Kidney (tissue), 13 donors: ENCODE measurements at regions not wholly inside any gene's neighbourhood (a gene's known extent, or its start where the extent isn't known, plus 50 kb on each side); places are given as distances from the start of the nearest gene placed in this dataset.
A peak's percentile ranks its signal among the peaks of the same experiment; 100 is the strongest.

Source experiments
- DNase-seq, 5 donors: peaks; one replicate each; pipeline ENCODE4 v3.0.0-alpha.2; 2013 to 2020
- FAIRE-seq: peaks from 2 replicates; lab custom pipeline; 2012; peaks lifted over from hg19 to GRCh38; lab: Jason Lieb, UNC
- H3K27ac ChIP-seq, 2 donors: one replicate each; pipeline ENCODE4 v1.7.0; 2013; ENCODE audit warnings: low read depth in 2 of 2, low read length in 2 of 2, inconsistent platforms in 1 of 2
- H3K27me3 ChIP-seq: one replicate; pipeline ENCODE4 v1.7.1; 2013; ENCODE audit warnings: low read length, inconsistent platforms; ENCODE audit not compliant: control insufficient read depth, insufficient read depth
- H3K36me3 ChIP-seq, 3 donors: one replicate each; pipeline versions ENCODE4 v1.7.0 to v1.7.1; 2013; ENCODE audit warnings: low read length in 3 of 3, control low read depth in 1 of 3, inconsistent platforms in 1 of 3; ENCODE audit not compliant: insufficient read depth in 3 of 3, control insufficient read depth in 2 of 3
- H3K4me1 ChIP-seq, 3 donors: one replicate each; pipeline versions ENCODE4 v1.7.0 to v1.7.1; 2013; ENCODE audit warnings: low read length in 3 of 3, inconsistent platforms in 1 of 3, low read depth in 1 of 3; ENCODE audit not compliant: control insufficient read depth in 2 of 3, insufficient read depth in 2 of 3
- H3K4me3 ChIP-seq, 3 donors: one replicate each; pipeline versions ENCODE4 v1.7.0 to v1.8.1; 2013; ENCODE audit warnings: low read length in 3 of 3, control low read depth in 1 of 3, inconsistent platforms in 1 of 3
- H3K9ac ChIP-seq, 3 donors: one replicate each; pipeline versions ENCODE4 v1.7.0 to v1.7.1; 2013; ENCODE audit warnings: low read length in 3 of 3, control low read depth in 1 of 3, inconsistent platforms in 1 of 3
- H3K9me3 ChIP-seq, 3 donors: one replicate each; pipeline versions ENCODE4 v1.7.0 to v1.7.1; 2013; ENCODE audit warnings: low read length in 3 of 3, control low read depth in 1 of 3, inconsistent platforms in 1 of 3; ENCODE audit not compliant: control insufficient read depth in 2 of 3, insufficient read depth in 1 of 3
- CTCF ChIP-seq: IDR thresholded peaks from 3 replicates; pipeline ENCODE4 v1.5.1; 2012; ENCODE audit warnings: mild to moderate bottlenecking, moderate library complexity, borderline replicate concordance; ENCODE audit not compliant: insufficient read depth; ENCODE audit errors: extremely low read depth
- intact Hi-C: fragments of 100-400 bp; cut with DNase I; formaldehyde crosslinking; loops from one replicate; pipeline ENCODE4 v1.11.1; 2022
- donor health status: control.
- donor health status: control.
- donor health status: control.
- donor health status: control.
- donor health status: control.
- donor health status: DM: yes; HTN: yes; CAD: no.
- donor health status: Normal renal cell carcinoma (clear cell type).

GRCh38 chr2:128645631-128646030 lies 327.0 kb upstream of the HS6ST1 start:
- Histone ChIP-seq H3K27me3 (no peaks in the 10 kb centered on the region), H3K4me1 (no peaks in the 10 kb centered on the region), H3K4me3 (no peak overlapping the region), H3K27ac (no peak overlapping the region), H3K36me3 (no peaks in the 10 kb centered on the region), H3K9ac (no peak overlapping the region), H3K9me3 (no peaks in the 10 kb centered on the region)
- FAIRE-seq (no peak), DNase-seq (peak in 1 of 5 donors; percentile 16)
- intact Hi-C loops: no loop called here
- TF ChIP-seq CTCF: no peak

- Histone ChIP-seq H3K9ac (no peak overlapping the region), H3K4me3 (no peak overlapping the region), H3K4me1 (no peaks in the 10 kb centered on the region), H3K27ac (no peak overlapping the region), H3K36me3 (no peaks in the 10 kb centered on the region), H3K27me3 (no peaks in the 10 kb centered on the region), H3K9me3 (no peaks in the 10 kb centered on the region)
- DNase-seq (peak in 1 of 5 donors; percentile 49), FAIRE-seq (no peak)
- intact Hi-C loops: no loop called here
- TF ChIP-seq CTCF: no peak
These were observed 327.4 kb upstream of the HS6ST1 start for GRCh38 chr2:128646091-128646490.

- Histone ChIP-seq H3K4me3 (no peak overlapping the region), H3K27me3 (no peaks in the 10 kb centered on the region), H3K9me3 (no peaks in the 10 kb centered on the region), H3K4me1 (no peaks in the 10 kb centered on the region), H3K36me3 (no peaks in the 10 kb centered on the region), H3K9ac (no peak overlapping the region), H3K27ac (no peak overlapping the region)
- peak in 2 of 5 donors; percentile 2 to 16 for DNase-seq
- FAIRE-seq: no peak
- intact Hi-C loops: no loop called here
- TF ChIP-seq CTCF: no peak
These were observed 328.0 kb upstream of the HS6ST1 start for GRCh38 chr2:128646691-128647090.

GRCh38 chr2:128651000-128651399 lies 332.3 kb upstream of the HS6ST1 start:
- Histone ChIP-seq H3K9ac (no peak overlapping the region), H3K4me1 (no peaks in the 10 kb centered on the region), H3K9me3 (no peaks in the 10 kb centered on the region), H3K4me3 (no peak overlapping the region), H3K27ac (no peak overlapping the region), H3K36me3 (no peaks in the 10 kb centered on the region), H3K27me3 (no peaks in the 10 kb centered on the region)
- no peak for DNase-seq
- no peak for TF ChIP-seq CTCF
- intact Hi-C loops: no loop called here
- FAIRE-seq: no peak
